H1 (cell line): ENCODE measurements at regions not wholly inside any gene's neighbourhood (a gene's known extent, or its start where the extent isn't known, plus 50 kb on each side); places are given as distances from the start of the nearest gene placed in this dataset.

Source experiments
- EZH2 ChIP-seq: fragments of 200-600 bp; sonication (generic); IDR thresholded peaks from 2 replicates; pipeline ENCODE4 v1.7.1; 2012; ENCODE audit warnings: low read depth, mild to moderate bottlenecking, moderate library complexity, low read length, inconsistent platforms; ENCODE audit not compliant: severe bottlenecking
- KDM5A ChIP-seq: fragments of 200-600 bp; IDR thresholded peaks from 2 replicates; pipeline ENCODE4 v1.7.1; 2012; ENCODE audit warnings: mild to moderate bottlenecking, low read length, inconsistent platforms, mixed read lengths
- MAX ChIP-seq: IDR thresholded peaks from 2 replicates; pipeline ENCODE4 v1.6.1; 2012; ENCODE audit warnings: inconsistent platforms
- NRF1 ChIP-seq: IDR thresholded peaks from 2 replicates; pipeline ENCODE4 v1.6.1; 2011; ENCODE audit warnings: mild to moderate bottlenecking, low read depth, low read length, improper control_type of control experiment
- TBP ChIP-seq: IDR thresholded peaks from 2 replicates; pipeline ENCODE4 v1.6.1; 2011; ENCODE audit warnings: low read depth, low read length, improper control_type of control experiment
- YY1 ChIP-seq: IDR thresholded peaks from 2 replicates; pipeline ENCODE4 v1.6.1; 2011; ENCODE audit warnings: low read depth, mild to moderate bottlenecking, low read length

GRCh38 chr4:127229855-127230608, 402.7 kb upstream of the INTU start (continued):
- TF ChIP-seq EZH2 (no peak), YY1 (no peak), KDM5A (no peak), TBP (no peak), NRF1 (no peak), MAX (no peak)
